ENCODE measurements at regions not wholly inside any gene's neighbourhood (a gene's known extent, or its start where the extent isn't known, plus 50 kb on each side); places are given as distances from the start of the nearest gene placed in this dataset.
"Not testable (repeated sequence)": the region's sequence is repeated elsewhere in the genome, so short reads cannot be mapped to it uniquely, and the experiment has no call there.

DNA sequence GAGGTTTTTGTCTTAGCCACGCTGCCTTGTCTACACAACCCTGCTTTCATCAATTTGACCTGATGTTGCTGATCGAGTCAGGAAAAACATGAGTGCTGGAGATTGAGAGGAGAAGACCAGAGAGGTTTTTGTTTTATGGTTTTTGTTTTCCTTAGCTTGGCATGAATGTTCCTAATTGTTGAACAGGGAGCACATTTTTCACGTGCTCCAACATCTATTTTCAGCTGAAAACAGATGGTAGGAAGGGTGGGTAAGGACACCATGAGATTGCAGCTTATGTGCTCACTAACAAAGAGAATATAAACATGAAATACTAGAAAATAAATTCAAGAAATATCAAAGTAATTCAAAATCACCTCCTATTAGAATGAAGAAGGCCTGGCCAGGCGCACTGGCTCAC, 79.9 kb upstream of the LMCD1 start:
- peaks cover 0 to 7% (median 0%) of the 10 kb centered on the region in 3 donors for H3K9me3 ChIP-seq (ENCODE audit: control insufficient read depth in 3 of 3, low read length in 3 of 3)
- no peak overlapping the region for H3K9ac ChIP-seq (ENCODE audit: low read depth in 1 of 3, low read length in 3 of 3)
- no peak overlapping the region for H3K27ac ChIP-seq (ENCODE audit: low read depth, low read length)
- H3K36me3 ChIP-seq (ENCODE audit: control insufficient read depth in 3 of 3, insufficient read depth in 3 of 3, low read length in 3 of 3) = no peaks in the 10 kb centered on the region
- H3K27me3 ChIP-seq (ENCODE audit: control insufficient read depth in 3 of 3, insufficient read depth in 3 of 3, low read length in 3 of 3) = no peaks in the 10 kb centered on the region
- H3K4me3 ChIP-seq (ENCODE audit: low read length in 3 of 3) = no peak overlapping the region
- H3K4me1 ChIP-seq (ENCODE audit: control insufficient read depth in 3 of 3, insufficient read depth in 3 of 3, low read length in 3 of 3) = no peaks in the 10 kb centered on the region

DNA sequence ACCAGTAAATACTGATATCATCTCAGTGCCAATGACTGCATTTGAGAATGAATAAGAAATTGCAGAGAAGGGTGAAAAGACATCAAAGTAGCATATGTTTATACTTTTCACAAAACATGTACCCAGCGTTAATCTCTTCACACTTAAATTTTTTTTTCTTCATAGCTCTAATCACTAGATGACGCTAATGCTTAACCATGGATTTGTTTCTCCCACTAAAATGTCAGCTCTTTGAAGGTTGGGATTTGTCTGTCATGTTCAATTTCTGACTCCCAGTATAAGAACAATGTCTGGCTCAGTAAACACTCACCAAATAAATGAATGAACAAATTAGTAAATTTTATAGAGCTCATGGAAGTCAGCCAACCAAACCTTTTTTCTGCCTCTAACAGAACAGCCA, 78.3 kb upstream of the LMCD1 start:
- Histone ChIP-seq H3K36me3 (ENCODE audit: control insufficient read depth in 3 of 3, insufficient read depth in 3 of 3, low read length in 3 of 3) (no peaks in the 10 kb centered on the region), H3K9ac (ENCODE audit: low read depth in 1 of 3, low read length in 3 of 3) (no peak overlapping the region), H3K27ac (ENCODE audit: low read depth, low read length) (no peak overlapping the region), H3K9me3 (ENCODE audit: control insufficient read depth in 3 of 3, low read length in 3 of 3) (peaks cover 0 to 7% (median 0%) of the 10 kb centered on the region in 3 donors), H3K4me3 (ENCODE audit: low read length in 3 of 3) (no peak overlapping the region), H3K27me3 (ENCODE audit: control insufficient read depth in 3 of 3, insufficient read depth in 3 of 3, low read length in 3 of 3) (no peaks in the 10 kb centered on the region), H3K4me1 (ENCODE audit: control insufficient read depth in 3 of 3, insufficient read depth in 3 of 3, low read length in 3 of 3) (no peaks in the 10 kb centered on the region)

DNA sequence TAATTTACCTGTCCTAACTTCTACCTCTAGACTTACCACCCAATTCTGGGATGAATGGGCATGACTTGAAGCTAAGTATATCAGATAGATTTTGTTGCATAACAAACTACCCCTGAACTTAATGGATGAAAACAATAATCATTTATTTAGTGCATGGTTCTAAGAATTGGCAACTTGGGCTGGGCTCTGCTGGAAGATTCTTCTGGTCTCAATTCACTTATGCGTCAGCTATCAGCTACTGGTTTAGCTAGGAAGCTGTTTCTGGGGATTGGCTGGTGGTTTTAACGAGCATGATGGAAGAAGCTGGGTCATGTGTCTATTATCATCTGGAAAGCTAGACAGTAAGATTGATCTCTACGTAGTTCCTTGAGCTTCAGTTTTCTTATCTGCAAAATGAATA, 77.3 kb upstream of the LMCD1 start:
- Histone ChIP-seq H3K36me3 (ENCODE audit: control insufficient read depth in 3 of 3, insufficient read depth in 3 of 3, low read length in 3 of 3) (no peaks in the 10 kb centered on the region), H3K4me3 (ENCODE audit: low read length in 3 of 3) (no peak overlapping the region), H3K27me3 (ENCODE audit: control insufficient read depth in 3 of 3, insufficient read depth in 3 of 3, low read length in 3 of 3) (no peaks in the 10 kb centered on the region), H3K9me3 (ENCODE audit: control insufficient read depth in 3 of 3, low read length in 3 of 3) (peaks cover 0 to 7% (median 0%) of the 10 kb centered on the region in 3 donors), H3K9ac (ENCODE audit: low read depth in 1 of 3, low read length in 3 of 3) (no peak overlapping the region), H3K4me1 (ENCODE audit: control insufficient read depth in 3 of 3, insufficient read depth in 3 of 3, low read length in 3 of 3) (no peaks in the 10 kb centered on the region), H3K27ac (ENCODE audit: low read depth, low read length) (no peak overlapping the region)

DNA sequence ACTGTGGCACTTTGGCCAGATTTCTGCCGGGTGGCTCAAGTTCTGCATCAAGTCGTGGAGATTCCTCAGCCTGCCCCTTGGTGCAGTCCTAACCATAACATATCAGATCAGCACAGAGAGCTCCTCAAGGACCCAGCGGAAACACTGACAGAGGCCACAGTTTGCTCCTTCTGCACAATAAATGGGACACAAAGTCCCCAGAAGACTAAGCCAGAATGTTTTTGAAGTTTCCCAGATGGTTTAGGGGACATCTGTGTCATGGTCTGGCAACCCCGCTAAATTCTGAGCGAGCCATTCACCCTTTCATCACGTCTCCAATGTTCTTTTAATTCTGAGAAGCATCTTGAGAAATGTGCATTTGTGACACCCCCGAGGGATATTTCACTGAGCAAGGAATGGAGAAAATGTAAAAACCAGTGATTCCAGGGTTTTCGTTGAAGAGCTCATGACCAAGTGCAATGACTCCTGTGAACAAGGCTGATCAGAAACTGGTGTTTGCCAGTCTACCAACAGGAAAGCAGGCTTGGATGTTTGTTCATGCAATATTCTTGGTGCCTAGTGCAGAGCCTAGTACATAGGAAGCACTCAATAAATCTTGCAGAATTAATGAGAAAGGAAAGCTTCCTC, 64.8 kb upstream of the LMCD1 start:
- Histone ChIP-seq H3K9ac (ENCODE audit: low read depth in 1 of 3, low read length in 3 of 3) (no peak overlapping the region), H3K27me3 (ENCODE audit: control insufficient read depth in 3 of 3, insufficient read depth in 3 of 3, low read length in 3 of 3) (no peaks in the 10 kb centered on the region), H3K4me3 (ENCODE audit: low read length in 3 of 3) (no peak overlapping the region), H3K36me3 (ENCODE audit: control insufficient read depth in 3 of 3, insufficient read depth in 3 of 3, low read length in 3 of 3) (no peaks in the 10 kb centered on the region), H3K27ac (ENCODE audit: low read depth, low read length) (no peak overlapping the region), H3K4me1 (ENCODE audit: control insufficient read depth in 3 of 3, insufficient read depth in 3 of 3, low read length in 3 of 3) (peaks cover 0 to under 1% (median 0%) of the 10 kb centered on the region in 3 donors), H3K9me3 (ENCODE audit: control insufficient read depth in 3 of 3, low read length in 3 of 3) (no peaks in the 10 kb centered on the region)

DNA sequence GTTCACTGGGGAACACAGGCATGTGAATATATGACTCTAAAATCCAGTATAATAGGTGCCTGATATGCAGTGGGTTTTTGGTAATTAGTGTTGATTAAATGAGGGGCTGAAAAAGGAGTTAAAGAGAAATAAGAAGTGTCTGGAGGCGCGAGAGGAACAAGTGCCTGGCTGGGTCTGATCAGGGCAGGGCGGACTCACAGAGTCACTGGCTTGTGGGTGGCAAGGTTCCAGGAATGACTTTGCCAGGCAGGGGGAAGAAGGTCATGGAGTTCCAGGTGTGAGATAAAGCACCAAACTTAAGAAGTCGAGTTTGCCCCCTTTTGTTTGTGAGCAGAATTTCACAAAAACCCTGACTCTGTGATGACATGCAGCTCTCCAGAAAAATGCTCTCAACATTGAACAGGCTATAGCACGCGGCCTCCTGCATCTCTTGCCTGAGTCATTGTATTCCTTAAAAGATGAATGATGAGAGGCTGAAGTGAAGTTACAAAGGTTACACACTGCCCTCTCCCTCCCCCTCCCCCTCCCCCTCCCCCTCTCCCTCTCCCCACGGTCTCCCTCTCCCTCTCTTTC, 63.0 kb upstream of the LMCD1 start:
- Histone ChIP-seq H3K9me3 (ENCODE audit: control insufficient read depth in 3 of 3, low read length in 3 of 3) (no peaks in the 10 kb centered on the region), H3K9ac (ENCODE audit: low read depth in 1 of 3, low read length in 3 of 3) (no peak overlapping the region), H3K4me1 (ENCODE audit: control insufficient read depth in 3 of 3, insufficient read depth in 3 of 3, low read length in 3 of 3) (peaks cover 5 to 12% (median 7%) of the 10 kb centered on the region in 3 donors), H3K36me3 (ENCODE audit: control insufficient read depth in 3 of 3, insufficient read depth in 3 of 3, low read length in 3 of 3) (no peaks in the 10 kb centered on the region), H3K4me3 (ENCODE audit: low read length in 3 of 3) (no peak overlapping the region), H3K27me3 (ENCODE audit: control insufficient read depth in 3 of 3, insufficient read depth in 3 of 3, low read length in 3 of 3) (no peaks in the 10 kb centered on the region), H3K27ac (ENCODE audit: low read depth, low read length) (no peak overlapping the region)

DNA sequence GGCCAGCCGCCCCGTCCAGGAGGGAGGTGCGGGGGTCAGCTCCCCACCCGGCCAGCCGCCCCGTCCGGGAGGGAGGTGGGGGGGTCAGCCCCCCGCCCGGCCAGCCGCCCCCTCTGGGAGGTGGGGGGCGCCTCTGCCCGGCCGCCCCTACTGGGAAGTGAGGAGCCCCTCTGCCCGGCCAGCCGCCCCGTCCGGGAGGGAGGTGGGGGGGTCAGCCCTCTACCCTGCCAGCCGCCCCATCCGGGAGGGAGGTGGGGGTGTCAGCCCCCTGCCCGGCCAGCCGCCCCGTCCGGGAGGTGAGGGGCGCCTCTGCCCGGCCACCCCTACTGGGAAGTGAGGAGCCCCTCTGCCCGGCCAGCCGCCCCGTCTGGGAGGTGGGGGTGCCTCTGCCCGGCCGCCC, 61.5 kb upstream of the LMCD1 start:
- not testable (repeated sequence) for H3K27ac ChIP-seq (ENCODE audit: low read depth, low read length); H3K9ac ChIP-seq (ENCODE audit: low read depth in 1 of 3, low read length in 3 of 3); H3K36me3 ChIP-seq (ENCODE audit: control insufficient read depth in 3 of 3, insufficient read depth in 3 of 3, low read length in 3 of 3); H3K27me3 ChIP-seq (ENCODE audit: control insufficient read depth in 3 of 3, insufficient read depth in 3 of 3, low read length in 3 of 3); H3K4me3 ChIP-seq (ENCODE audit: low read length in 3 of 3); H3K9me3 ChIP-seq (ENCODE audit: control insufficient read depth in 3 of 3, low read length in 3 of 3)
- peaks cover 8 to 22% (median 17%) of the 10 kb centered on the region in 3 donors for H3K4me1 ChIP-seq (ENCODE audit: control insufficient read depth in 3 of 3, insufficient read depth in 3 of 3, low read length in 3 of 3)

DNA sequence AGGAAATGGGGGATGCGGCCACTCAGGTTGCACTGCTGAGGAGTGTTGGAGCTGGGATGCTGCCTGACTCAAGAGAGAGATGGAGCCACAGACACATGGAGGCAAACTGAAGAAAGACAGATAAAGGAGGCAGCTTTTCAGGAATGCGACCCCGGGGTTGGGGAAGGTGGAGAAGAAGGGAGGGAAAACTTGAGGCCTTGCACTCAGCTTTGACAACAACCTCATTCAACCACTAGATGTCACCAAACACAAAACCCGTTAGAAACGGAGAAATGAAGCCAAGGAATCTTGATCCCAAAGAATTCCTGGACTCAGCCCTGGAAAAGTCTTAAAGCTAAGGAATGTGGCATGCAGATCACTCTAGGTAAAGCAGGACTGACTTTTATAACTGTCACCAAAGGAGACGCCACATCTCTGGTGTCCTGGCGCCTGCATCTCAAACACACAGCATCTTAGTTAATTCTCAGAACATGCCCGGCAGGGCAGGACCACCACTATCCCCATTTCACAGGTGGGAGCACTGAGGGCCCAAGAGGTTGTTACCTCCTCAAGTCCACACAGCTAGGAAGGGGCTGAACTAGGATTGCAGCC, 59.6 kb upstream of the LMCD1 start:
- Histone ChIP-seq H3K27ac (ENCODE audit: low read depth, low read length) (no peak overlapping the region), H3K4me1 (ENCODE audit: control insufficient read depth in 3 of 3, insufficient read depth in 3 of 3, low read length in 3 of 3) (peaks cover 8 to 22% (median 21%) of the 10 kb centered on the region in 3 donors), H3K9ac (ENCODE audit: low read depth in 1 of 3, low read length in 3 of 3) (no peak overlapping the region)

DNA sequence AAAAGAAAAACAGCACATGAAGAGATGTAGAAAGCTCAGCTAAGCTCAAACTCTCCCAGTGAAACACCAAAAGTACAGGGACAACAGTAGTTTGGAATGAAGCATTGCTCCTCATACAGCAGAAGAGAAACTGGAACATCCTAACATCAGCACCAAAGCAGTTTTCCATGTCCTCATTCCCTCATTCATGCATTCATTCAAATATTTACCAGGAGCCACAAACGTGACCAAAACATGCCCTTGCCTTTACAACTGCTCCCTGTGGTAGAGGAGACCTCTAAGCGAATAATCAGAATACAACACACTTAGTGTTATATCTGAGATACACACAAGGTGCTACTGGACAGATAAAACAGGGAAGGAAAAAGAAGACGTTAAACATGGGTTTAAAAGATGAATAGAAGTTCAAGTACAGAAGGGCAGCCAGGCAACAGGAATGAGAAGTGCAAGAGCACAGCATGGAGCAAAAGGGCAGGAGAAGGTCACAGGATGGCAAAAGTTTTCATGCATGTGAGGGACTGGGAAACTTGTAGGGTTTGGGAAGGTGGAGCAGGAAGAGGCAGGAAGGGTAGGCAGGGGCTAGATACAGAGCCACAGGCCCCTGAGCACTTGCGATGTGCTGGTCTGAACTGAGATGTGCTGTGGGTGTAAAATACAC, 58.5 kb upstream of the LMCD1 start:
- H3K4me3 ChIP-seq (ENCODE audit: low read length in 3 of 3) = no peak overlapping the region
- no peaks in the 10 kb centered on the region for H3K36me3 ChIP-seq (ENCODE audit: control insufficient read depth in 3 of 3, insufficient read depth in 3 of 3, low read length in 3 of 3)
- no peaks in the 10 kb centered on the region for H3K27me3 ChIP-seq (ENCODE audit: control insufficient read depth in 3 of 3, insufficient read depth in 3 of 3, low read length in 3 of 3)
- H3K9me3 ChIP-seq (ENCODE audit: control insufficient read depth in 3 of 3, low read length in 3 of 3) = no peaks in the 10 kb centered on the region
- H3K4me1 ChIP-seq (ENCODE audit: control insufficient read depth in 3 of 3, insufficient read depth in 3 of 3, low read length in 3 of 3) = peaks cover 8 to 22% (median 21%) of the 10 kb centered on the region in 3 donors
- no peak overlapping the region for H3K9ac ChIP-seq (ENCODE audit: low read depth in 1 of 3, low read length in 3 of 3)
- no peak overlapping the region for H3K27ac ChIP-seq (ENCODE audit: low read depth, low read length)

More for the DNA sequence above, 59.6 kb upstream of the LMCD1 start:
- Histone ChIP-seq H3K36me3 (ENCODE audit: control insufficient read depth in 3 of 3, insufficient read depth in 3 of 3, low read length in 3 of 3) (no peaks in the 10 kb centered on the region), H3K27me3 (ENCODE audit: control insufficient read depth in 3 of 3, insufficient read depth in 3 of 3, low read length in 3 of 3) (no peaks in the 10 kb centered on the region), H3K4me3 (ENCODE audit: low read length in 3 of 3) (no peak overlapping the region), H3K9me3 (ENCODE audit: control insufficient read depth in 3 of 3, low read length in 3 of 3) (no peaks in the 10 kb centered on the region)

DNA sequence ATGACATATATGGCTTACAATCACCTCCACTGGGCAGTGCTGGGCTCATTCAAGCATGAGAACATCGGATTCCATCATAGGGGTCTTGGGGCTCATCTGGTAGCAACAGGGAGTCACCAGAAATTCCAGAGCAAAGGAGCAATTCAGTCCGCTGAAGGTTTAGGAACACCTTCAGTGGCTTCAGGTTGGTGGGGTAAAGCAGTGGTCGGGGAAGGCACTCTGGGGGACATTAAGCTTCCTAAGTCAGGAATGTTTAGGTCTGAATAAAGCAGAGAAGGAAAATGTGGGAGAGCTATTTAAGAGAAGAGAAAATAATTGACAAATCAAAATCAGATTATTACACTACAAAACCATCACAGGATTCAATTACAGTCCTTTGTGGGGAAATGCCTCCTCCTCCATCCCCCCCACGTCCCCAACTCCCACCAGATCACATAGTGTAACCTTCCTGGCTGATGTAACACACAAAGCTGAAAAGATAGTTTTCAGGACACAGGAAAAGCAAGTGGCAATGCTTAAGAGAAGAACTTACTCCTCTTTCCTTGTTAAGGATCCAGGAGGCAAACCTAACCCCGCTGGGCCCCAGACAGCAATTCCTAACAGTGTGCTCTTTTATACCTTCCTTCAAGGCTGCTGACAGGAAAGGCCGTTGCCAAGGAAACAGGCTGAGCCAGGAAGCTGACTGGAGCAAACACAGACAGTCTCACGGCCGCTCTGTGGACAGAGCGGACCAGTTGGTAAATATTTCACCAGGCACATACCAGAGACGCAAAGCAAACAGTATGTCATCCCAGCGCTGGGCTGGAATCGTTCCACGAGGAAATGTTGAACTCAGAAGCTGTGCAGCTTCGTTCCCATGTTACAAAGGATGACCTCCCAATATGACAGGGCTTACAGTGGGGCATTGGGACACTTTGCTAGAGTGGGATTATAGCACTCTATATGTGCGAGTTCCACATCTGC, 57.5 kb upstream of the LMCD1 start:
- Histone ChIP-seq H3K4me3 (ENCODE audit: low read length in 3 of 3) (peak overlapping the region in 1 of 3 donors; percentile 23), H3K27me3 (ENCODE audit: control insufficient read depth in 3 of 3, insufficient read depth in 3 of 3, low read length in 3 of 3) (no peaks in the 10 kb centered on the region), H3K9me3 (ENCODE audit: control insufficient read depth in 3 of 3, low read length in 3 of 3) (no peaks in the 10 kb centered on the region), H3K4me1 (ENCODE audit: control insufficient read depth in 3 of 3, insufficient read depth in 3 of 3, low read length in 3 of 3) (peaks cover 8 to 22% (median 21%) of the 10 kb centered on the region in 3 donors), H3K9ac (ENCODE audit: low read depth in 1 of 3, low read length in 3 of 3) (peak overlapping the region in 2 of 3 donors; percentile 50 to 62), H3K36me3 (ENCODE audit: control insufficient read depth in 3 of 3, insufficient read depth in 3 of 3, low read length in 3 of 3) (no peaks in the 10 kb centered on the region), H3K27ac (ENCODE audit: low read depth, low read length) (peak overlapping the region; percentile 77)
